Spleen (tissue), 11 donors: ENCODE measurements at regions not wholly inside any gene's neighbourhood (a gene's known extent, or its start where the extent isn't known, plus 50 kb on each side); places are given as distances from the start of the nearest gene placed in this dataset.

ENCODE experiments used
- DNase-seq: peaks from one replicate; pipeline ENCODE4 v3.0.0-alpha.2; 2020
- H3K27ac ChIP-seq, 8 donors: fragments of 200-600 bp; sonication (generic) in 7 of 8; 1 replicate in 4 of 8; 2 replicates in 4 of 8; pipeline versions ENCODE4 v1.5.0 to v1.8.0; 2016 to 2021; ENCODE audit warnings: inconsistent platforms in 4 of 8, mild to moderate bottlenecking in 4 of 8, moderate library complexity in 1 of 8
- H3K27me3 ChIP-seq, 7 donors: fragments of 200-600 bp; sonication (generic) in 6 of 7; replicated peaks in 1 of 7; 1 replicate in 4 of 7; 2 replicates in 3 of 7; pipeline versions ENCODE4 v1.5.0 to v1.8.0; 2016 to 2021; ENCODE audit warnings: inconsistent platforms in 3 of 7, mild to moderate bottlenecking in 1 of 7
- H3K36me3 ChIP-seq, 6 donors: fragments of 200-600 bp; sonication (generic) in 5 of 6; 1 replicate in 4 of 6; 2 replicates in 2 of 6; pipeline versions ENCODE4 v1.5.0 to v1.8.0; 2016 to 2021; ENCODE audit warnings: inconsistent platforms in 2 of 6
- H3K4me1 ChIP-seq, 6 donors: fragments of 200-600 bp; sonication (generic) in 5 of 6; 1 replicate in 3 of 6; 2 replicates in 3 of 6; pipeline versions ENCODE4 v1.5.0 to v1.8.0; 2016 to 2021; ENCODE audit warnings: inconsistent platforms in 3 of 6
- H3K4me3 ChIP-seq, 8 donors: fragments of 200-600 bp; sonication (generic) in 7 of 8; 1 replicate in 4 of 8; 2 replicates in 4 of 8; pipeline versions ENCODE4 v1.5.0 to v1.8.0; 2016 to 2021; ENCODE audit warnings: inconsistent platforms in 4 of 8, mild to moderate bottlenecking in 4 of 8, moderate library complexity in 2 of 8
- H3K9me3 ChIP-seq, 8 donors: fragments of 200-600 bp; sonication (generic) in 7 of 8; 1 replicate in 4 of 8; 2 replicates in 4 of 8; pipeline versions ENCODE4 v1.5.0 to v1.8.0; 2016 to 2021; ENCODE audit warnings: inconsistent platforms in 4 of 8
- POLR2A ChIP-seq, 3 donors: fragments of 450-650 bp; IDR thresholded peaks; one replicate each; pipeline ENCODE4 v1.5.1; 2017; ENCODE audit warnings: antibody characterized with exemption in 3 of 3, mild to moderate bottlenecking in 1 of 3
- POLR2AphosphoS5 ChIP-seq, 3 donors: sonication (generic); formaldehyde crosslinking; IDR thresholded peaks; one replicate each; pipeline ENCODE4 v1.5.1; 2017; ENCODE audit warnings: antibody characterized with exemption in 3 of 3
- WGBS, 5 donors: extraction: QIAGEN DNeasy Blood & Tissue Kit in 3 of 5; methylation state at CpG; one replicate each; pipeline versions ENCODE4 v1.1.5 to v1.1.7; 2013 to 2018; 5-methylcytosine and 5-hydroxymethylcytosine counted together
- intact Hi-C: fragments of 100-400 bp; cut with DNase I; formaldehyde crosslinking; loops from one replicate; pipeline ENCODE4 v1.15.0; 2023; ENCODE audit warnings: low total_unique reads
- TF ChIP-seq, protein P1 (sequence below), 11 experiments: fragments of 200-600 bp in 7 of 11; fragments of 450-650 bp in 4 of 11; sonication (generic) in 4 of 11; IDR thresholded peaks in 8 of 11; conservative IDR thresholded peaks in 3 of 11; 1 replicate in 7 of 11; 2 replicates in 4 of 11; pipeline versions ENCODE4 v1.4.0 to v1.8.0; 2016 to 2021; ENCODE audit warnings: antibody characterized with exemption in 11 of 11, inconsistent platforms in 4 of 11, mild to moderate bottlenecking in 1 of 11
- donor health status: healthy with polysubstance abuse.
- donor health status: DM: no; HTN: no; CAD: no; lungs with moderate emphysema.
- donor health status: DM: no; HTN: no; CAD: no.
- donor health status: Bipolar disorder and iron deficiency.
- donor health status: healthy.
- donor health status: DM: no; HTN: no; CAD: no.
- donor health status: DM: yes; HTN: yes; CAD: no.

DNA sequence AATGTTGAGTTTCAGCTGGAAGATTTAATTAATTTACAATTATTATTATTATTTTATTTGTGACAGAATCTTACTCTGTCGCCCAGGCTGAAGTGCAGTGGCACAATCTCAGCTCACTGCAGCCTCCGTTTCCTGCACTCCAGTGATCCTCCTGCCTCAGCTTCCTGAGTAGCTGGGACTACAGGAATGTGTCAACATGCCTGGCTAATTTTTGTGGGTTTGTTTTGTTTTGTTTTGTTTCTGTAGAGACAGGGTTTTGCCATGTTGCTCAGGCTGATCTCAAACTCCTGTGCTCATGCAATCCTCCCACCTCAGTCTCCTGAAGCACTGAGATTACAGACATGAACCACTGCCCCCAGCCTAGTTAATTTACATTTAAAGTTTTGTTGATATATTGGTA lies 93.8 kb upstream of the MEOX2 start:
- Histone ChIP-seq H3K36me3 (no peaks in the 10 kb centered on the region), H3K4me1 (no peaks in the 10 kb centered on the region), H3K4me3 (no peak overlapping the region), H3K9me3 (no peaks in the 10 kb centered on the region), H3K27me3 (no peaks in the 10 kb centered on the region), H3K27ac (no peak overlapping the region)
- 70 to 89% (median 76%) methylated on average over 2 of the region's 2 CpGs for WGBS, 5 donors
- intact Hi-C loops: no loop called here
- DNase-seq: no peak
- no peak for TF ChIP-seq POLR2A (IDR thresholded peaks at IDR 0.05)
- TF ChIP-seq, protein P1, sequence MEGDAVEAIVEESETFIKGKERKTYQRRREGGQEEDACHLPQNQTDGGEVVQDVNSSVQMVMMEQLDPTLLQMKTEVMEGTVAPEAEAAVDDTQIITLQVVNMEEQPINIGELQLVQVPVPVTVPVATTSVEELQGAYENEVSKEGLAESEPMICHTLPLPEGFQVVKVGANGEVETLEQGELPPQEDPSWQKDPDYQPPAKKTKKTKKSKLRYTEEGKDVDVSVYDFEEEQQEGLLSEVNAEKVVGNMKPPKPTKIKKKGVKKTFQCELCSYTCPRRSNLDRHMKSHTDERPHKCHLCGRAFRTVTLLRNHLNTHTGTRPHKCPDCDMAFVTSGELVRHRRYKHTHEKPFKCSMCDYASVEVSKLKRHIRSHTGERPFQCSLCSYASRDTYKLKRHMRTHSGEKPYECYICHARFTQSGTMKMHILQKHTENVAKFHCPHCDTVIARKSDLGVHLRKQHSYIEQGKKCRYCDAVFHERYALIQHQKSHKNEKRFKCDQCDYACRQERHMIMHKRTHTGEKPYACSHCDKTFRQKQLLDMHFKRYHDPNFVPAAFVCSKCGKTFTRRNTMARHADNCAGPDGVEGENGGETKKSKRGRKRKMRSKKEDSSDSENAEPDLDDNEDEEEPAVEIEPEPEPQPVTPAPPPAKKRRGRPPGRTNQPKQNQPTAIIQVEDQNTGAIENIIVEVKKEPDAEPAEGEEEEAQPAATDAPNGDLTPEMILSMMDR (IDR thresholded peaks at IDR 0.05 in 8 of 11, conservative IDR thresholded peaks at IDR 0.05 in 3 of 11): no peak
- TF ChIP-seq POLR2AphosphoS5 (IDR thresholded peaks at IDR 0.05): no peak

DNA sequence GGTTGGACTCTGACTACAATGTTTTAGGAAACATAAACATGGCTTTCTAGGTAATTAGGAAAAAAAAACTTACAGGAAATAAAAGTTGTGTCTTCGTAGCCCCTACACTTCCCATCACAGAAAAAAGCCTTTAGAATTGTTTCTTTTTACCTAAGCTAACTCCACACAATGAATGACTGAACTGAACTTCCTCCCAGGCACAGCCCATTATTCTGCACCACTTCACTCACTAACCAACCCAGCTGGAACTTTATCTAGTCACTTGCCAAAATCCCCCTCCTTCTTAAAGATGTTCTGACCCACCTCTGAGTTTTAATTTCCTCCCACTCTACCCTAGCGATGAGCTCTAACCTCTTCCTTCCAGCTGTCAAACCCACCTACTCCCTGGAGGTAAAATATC lies 91.7 kb upstream of the MEOX2 start:
- Histone ChIP-seq H3K36me3 (no peaks in the 10 kb centered on the region), H3K27ac (no peak overlapping the region), H3K4me3 (no peak overlapping the region), H3K4me1 (no peaks in the 10 kb centered on the region), H3K9me3 (peaks cover 0 to 7% (median 0%) of the 10 kb centered on the region in 8 donors), H3K27me3 (no peaks in the 10 kb centered on the region)
- no peak for DNase-seq
- TF ChIP-seq, protein P1 (IDR thresholded peaks at IDR 0.05 in 8 of 11, conservative IDR thresholded peaks at IDR 0.05 in 3 of 11): no peak
- TF ChIP-seq POLR2A (IDR thresholded peaks at IDR 0.05): no peak
- no peak for TF ChIP-seq POLR2AphosphoS5 (IDR thresholded peaks at IDR 0.05)
- whole genome bisulfite sequencing, 5 donors: 16 to 32% (median 21%) methylated on average over 2 of the region's 2 CpGs
- intact Hi-C loops: no loop called here

DNA sequence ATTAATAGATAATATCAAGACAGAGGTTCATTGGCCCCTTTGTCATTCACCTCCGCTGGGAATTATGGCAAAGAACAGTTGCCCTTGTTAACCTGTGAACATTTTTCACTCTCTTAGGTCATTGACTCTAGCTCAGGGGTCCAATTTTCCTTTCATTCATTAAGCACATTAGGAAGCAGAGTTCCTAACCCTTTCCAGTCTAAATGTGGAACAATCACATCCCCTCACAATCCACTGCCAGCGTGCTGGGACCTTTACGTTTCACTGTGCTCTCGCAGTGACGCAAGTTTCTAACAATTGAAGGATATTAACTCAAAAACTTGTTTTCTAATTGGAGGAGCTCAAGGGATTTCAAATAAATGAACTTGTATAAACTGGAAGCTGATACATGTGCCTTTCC lies 79.3 kb upstream of the MEOX2 start:
- intact Hi-C loops: no loop called here
- no peaks in the 10 kb centered on the region for H3K4me1 ChIP-seq

DNA sequence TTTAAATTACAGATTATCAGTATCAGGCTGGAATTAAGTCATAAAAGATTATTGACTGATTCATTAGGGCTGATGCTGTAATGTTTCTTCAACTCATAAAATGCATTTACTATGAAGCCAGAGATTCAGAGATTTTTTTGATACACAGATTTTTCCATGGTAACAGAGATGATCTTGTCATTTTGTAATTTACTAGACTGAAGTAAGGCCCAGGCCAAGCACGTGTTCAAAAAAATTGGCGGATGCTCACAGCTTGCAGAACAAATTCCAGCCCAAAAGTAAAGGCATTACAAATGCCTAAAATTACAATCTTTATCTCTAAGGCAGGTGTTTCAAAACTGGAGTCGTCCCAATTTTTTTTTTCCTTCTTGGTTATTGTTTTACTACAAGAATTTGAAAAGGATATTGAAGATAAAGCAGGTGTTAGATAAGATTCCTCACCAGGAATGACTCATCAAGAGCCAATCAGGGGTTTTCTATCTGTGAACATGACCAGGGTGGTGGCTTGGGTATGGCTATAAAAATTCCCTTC lies 78.4 kb upstream of the MEOX2 start:
- 63 to 84% (median 74%) methylated on average over 3 of the region's 3 CpGs for WGBS, 5 donors
- TF ChIP-seq POLR2A (IDR thresholded peaks at IDR 0.05) (no peak), POLR2AphosphoS5 (IDR thresholded peaks at IDR 0.05) (no peak)
- TF ChIP-seq, protein P1 (IDR thresholded peaks at IDR 0.05 in 8 of 11, conservative IDR thresholded peaks at IDR 0.05 in 3 of 11): no peak
- H3K27ac ChIP-seq: no peak overlapping the region
- no peaks in the 10 kb centered on the region for H3K27me3 ChIP-seq
- H3K36me3 ChIP-seq: no peaks in the 10 kb centered on the region
- intact Hi-C loops: no loop called here
- H3K4me3 ChIP-seq: no peak overlapping the region
- peaks cover 0 to 15% (median 5%) of the 10 kb centered on the region in 8 donors for H3K9me3 ChIP-seq
- H3K4me1 ChIP-seq: no peaks in the 10 kb centered on the region
- DNase-seq: no peak

More for the DNA sequence above, 79.3 kb upstream of the MEOX2 start:
- no peak overlapping the region for H3K4me3 ChIP-seq
- peaks cover 0 to 20% (median 8%) of the 10 kb centered on the region in 8 donors for H3K9me3 ChIP-seq
- 74 to 87% (median 82%) methylated on average over 5 of the region's 5 CpGs for WGBS, 5 donors
- H3K27ac ChIP-seq: no peak overlapping the region
- DNase-seq: no peak
- TF ChIP-seq POLR2AphosphoS5 (IDR thresholded peaks at IDR 0.05) (no peak), POLR2A (IDR thresholded peaks at IDR 0.05) (no peak)
- TF ChIP-seq, protein P1 (IDR thresholded peaks at IDR 0.05 in 8 of 11, conservative IDR thresholded peaks at IDR 0.05 in 3 of 11): no peak
- H3K27me3 ChIP-seq: no peaks in the 10 kb centered on the region
- H3K36me3 ChIP-seq: no peaks in the 10 kb centered on the region
